ENCODE measurements at regions not wholly inside any gene's neighbourhood (a gene's known extent, or its start where the extent isn't known, plus 50 kb on each side); places are given as distances from the start of the nearest gene placed in this dataset.
A peak's percentile ranks its signal among the peaks of the same experiment; 100 is the strongest.

DNA sequence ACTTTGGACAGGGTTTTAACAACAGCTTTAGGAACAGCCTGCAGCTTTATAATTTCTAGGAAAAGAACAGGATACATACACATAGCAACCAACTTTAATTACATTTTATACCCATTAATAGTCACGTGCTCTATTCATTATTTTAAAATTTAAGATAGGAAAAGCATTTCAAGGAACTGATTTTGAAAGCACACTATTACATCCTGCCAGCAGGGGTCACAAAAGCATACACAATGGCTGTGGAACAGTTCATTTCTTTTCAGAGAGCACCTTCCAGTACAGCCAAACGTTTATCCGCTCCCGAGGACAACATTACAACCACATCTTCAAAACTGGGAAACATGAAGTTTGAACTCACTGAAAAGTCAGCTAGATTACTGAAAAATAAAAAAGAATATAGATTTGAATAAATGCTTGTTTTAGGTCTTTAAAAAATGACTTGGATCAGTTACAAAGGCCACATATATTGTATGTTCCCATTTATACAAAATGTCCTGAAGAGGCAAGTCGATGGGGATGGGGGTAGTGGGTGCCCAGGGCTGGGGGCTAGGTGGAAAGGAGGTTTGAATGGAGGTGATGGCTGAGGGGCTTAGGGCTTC is 104.6 kb upstream of the EXOC2 start:
- Mint-ChIP-seq H3K36me3 (no peaks in the 10 kb centered on the region), H3K9me3 (no peaks in the 10 kb centered on the region), H3K27ac (no peak overlapping the region), H3K4me3 (no peak overlapping the region), H3K27me3 (ENCODE audit: low read depth) (no peaks in the 10 kb centered on the region; the same call in 1 of the 2 replicates), H3K4me1 (peaks cover 23% of the 10 kb centered on the region)
- CTCF ChIA-PET = interaction anchor here (0.6 to 1.0 kb wide), 2 partner anchors 181 to 639 kb away, joined by 3 to 5 read pairs; no protein-coding TSS in a partner anchor
- DNase-seq (ENCODE audit: low spot score) (peak; percentile 40), ATAC-seq (peak; percentile 64)
- POLR2A ChIA-PET = no interaction called here
- TF ChIP-seq, protein P1, sequence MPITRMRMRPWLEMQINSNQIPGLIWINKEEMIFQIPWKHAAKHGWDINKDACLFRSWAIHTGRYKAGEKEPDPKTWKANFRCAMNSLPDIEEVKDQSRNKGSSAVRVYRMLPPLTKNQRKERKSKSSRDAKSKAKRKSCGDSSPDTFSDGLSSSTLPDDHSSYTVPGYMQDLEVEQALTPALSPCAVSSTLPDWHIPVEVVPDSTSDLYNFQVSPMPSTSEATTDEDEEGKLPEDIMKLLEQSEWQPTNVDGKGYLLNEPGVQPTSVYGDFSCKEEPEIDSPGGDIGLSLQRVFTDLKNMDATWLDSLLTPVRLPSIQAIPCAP (CRISPR knock-in tag; IDR thresholded peaks at IDR 0.05) = no peak
- TF ChIP-seq, protein P2, sequence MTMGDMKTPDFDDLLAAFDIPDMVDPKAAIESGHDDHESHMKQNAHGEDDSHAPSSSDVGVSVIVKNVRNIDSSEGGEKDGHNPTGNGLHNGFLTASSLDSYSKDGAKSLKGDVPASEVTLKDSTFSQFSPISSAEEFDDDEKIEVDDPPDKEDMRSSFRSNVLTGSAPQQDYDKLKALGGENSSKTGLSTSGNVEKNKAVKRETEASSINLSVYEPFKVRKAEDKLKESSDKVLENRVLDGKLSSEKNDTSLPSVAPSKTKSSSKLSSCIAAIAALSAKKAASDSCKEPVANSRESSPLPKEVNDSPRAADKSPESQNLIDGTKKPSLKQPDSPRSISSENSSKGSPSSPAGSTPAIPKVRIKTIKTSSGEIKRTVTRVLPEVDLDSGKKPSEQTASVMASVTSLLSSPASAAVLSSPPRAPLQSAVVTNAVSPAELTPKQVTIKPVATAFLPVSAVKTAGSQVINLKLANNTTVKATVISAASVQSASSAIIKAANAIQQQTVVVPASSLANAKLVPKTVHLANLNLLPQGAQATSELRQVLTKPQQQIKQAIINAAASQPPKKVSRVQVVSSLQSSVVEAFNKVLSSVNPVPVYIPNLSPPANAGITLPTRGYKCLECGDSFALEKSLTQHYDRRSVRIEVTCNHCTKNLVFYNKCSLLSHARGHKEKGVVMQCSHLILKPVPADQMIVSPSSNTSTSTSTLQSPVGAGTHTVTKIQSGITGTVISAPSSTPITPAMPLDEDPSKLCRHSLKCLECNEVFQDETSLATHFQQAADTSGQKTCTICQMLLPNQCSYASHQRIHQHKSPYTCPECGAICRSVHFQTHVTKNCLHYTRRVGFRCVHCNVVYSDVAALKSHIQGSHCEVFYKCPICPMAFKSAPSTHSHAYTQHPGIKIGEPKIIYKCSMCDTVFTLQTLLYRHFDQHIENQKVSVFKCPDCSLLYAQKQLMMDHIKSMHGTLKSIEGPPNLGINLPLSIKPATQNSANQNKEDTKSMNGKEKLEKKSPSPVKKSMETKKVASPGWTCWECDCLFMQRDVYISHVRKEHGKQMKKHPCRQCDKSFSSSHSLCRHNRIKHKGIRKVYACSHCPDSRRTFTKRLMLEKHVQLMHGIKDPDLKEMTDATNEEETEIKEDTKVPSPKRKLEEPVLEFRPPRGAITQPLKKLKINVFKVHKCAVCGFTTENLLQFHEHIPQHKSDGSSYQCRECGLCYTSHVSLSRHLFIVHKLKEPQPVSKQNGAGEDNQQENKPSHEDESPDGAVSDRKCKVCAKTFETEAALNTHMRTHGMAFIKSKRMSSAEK (CRISPR knock-in tag; IDR thresholded peaks at IDR 0.05; ENCODE audit: borderline replicate concordance) = no peak
- TF ChIP-seq, protein P3, sequence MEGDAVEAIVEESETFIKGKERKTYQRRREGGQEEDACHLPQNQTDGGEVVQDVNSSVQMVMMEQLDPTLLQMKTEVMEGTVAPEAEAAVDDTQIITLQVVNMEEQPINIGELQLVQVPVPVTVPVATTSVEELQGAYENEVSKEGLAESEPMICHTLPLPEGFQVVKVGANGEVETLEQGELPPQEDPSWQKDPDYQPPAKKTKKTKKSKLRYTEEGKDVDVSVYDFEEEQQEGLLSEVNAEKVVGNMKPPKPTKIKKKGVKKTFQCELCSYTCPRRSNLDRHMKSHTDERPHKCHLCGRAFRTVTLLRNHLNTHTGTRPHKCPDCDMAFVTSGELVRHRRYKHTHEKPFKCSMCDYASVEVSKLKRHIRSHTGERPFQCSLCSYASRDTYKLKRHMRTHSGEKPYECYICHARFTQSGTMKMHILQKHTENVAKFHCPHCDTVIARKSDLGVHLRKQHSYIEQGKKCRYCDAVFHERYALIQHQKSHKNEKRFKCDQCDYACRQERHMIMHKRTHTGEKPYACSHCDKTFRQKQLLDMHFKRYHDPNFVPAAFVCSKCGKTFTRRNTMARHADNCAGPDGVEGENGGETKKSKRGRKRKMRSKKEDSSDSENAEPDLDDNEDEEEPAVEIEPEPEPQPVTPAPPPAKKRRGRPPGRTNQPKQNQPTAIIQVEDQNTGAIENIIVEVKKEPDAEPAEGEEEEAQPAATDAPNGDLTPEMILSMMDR (IDR thresholded peaks at IDR 0.05) = peak; percentile 38
- TF ChIP-seq GABPB1 (CRISPR knock-in tag; IDR thresholded peaks at IDR 0.05) = no peak
- TF ChIP-seq, protein P4, sequence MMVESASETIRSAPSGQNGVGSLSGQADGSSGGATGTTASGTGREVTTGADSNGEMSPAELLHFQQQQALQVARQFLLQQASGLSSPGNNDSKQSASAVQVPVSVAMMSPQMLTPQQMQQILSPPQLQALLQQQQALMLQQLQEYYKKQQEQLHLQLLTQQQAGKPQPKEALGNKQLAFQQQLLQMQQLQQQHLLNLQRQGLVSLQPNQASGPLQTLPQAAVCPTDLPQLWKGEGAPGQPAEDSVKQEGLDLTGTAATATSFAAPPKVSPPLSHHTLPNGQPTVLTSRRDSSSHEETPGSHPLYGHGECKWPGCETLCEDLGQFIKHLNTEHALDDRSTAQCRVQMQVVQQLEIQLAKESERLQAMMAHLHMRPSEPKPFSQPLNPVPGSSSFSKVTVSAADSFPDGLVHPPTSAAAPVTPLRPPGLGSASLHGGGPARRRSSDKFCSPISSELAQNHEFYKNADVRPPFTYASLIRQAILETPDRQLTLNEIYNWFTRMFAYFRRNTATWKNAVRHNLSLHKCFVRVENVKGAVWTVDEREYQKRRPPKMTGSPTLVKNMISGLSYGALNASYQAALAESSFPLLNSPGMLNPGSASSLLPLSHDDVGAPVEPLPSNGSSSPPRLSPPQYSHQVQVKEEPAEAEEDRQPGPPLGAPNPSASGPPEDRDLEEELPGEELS (CRISPR knock-in tag; IDR thresholded peaks at IDR 0.05) = no peak

DNA sequence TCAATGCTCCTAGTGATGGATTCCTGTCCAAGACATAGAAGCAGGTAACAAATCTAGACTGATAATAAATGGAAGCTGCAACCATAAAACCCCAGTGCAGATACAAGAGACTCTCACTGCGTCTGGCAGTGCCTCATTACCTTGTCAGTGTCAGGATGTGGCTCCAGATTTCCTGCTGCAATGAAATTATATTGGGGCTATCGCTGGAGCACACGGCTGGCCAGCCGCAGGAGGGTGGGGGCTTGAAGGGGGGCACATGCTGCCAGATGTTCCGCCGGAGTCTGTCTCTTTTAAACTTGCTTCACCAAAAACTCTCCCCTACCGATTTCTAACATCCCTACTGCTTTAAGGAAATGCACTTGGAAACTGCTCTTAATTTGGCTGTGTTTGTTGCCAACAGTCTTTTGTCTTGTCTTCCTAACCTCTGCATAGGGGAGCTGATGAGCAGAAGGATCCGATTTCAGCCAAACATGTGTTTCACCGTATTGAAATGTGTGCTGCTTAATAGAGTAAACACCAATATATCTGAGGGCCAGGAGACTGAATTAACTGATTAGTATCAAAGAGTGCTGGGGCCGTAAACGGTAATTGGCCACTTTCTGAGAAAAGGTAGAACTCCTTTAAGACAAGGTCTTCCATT is 102.2 kb upstream of the EXOC2 start:
- no peak overlapping the region for H3K4me3 Mint-ChIP-seq
- POLR2A ChIA-PET = no interaction called here
- peaks cover 11% of the 10 kb centered on the region; the same call in 1 of the 2 replicates for H3K9me3 Mint-ChIP-seq
- H3K27me3 Mint-ChIP-seq (ENCODE audit: low read depth) = no peaks in the 10 kb centered on the region; the same call in 1 of the 2 replicates
- peaks cover 23% of the 10 kb centered on the region for H3K4me1 Mint-ChIP-seq
- no peak for DNase-seq (ENCODE audit: low spot score)
- H3K36me3 Mint-ChIP-seq = 0 out of 2 replicates have a peak, but pooled peaks cover 3% of the 10 kb centered on the region
- ATAC-seq = no peak
- no peak overlapping the region for H3K27ac Mint-ChIP-seq
- CTCF ChIA-PET = interaction anchor here (1.1 to 1.2 kb wide), 2 partner anchors 20 to 93 kb away, joined by 3 read pairs; no protein-coding TSS in a partner anchor
- TF ChIP-seq ZNF671 (CRISPR knock-in tag; IDR thresholded peaks at IDR 0.05) (no peak), PRRX2 (CRISPR knock-in tag; IDR thresholded peaks at IDR 0.05) (no peak), RORB (CRISPR knock-in tag; IDR thresholded peaks at IDR 0.05) (no peak), FOXP1 (CRISPR knock-in tag; IDR thresholded peaks at IDR 0.05; ENCODE audit: borderline replicate concordance) (no peak), ZNF232 (CRISPR knock-in tag; IDR thresholded peaks at IDR 0.05) (no peak)
- TF ChIP-seq, protein P4 (CRISPR knock-in tag; IDR thresholded peaks at IDR 0.05) = no peak
- TF ChIP-seq, protein P5, sequence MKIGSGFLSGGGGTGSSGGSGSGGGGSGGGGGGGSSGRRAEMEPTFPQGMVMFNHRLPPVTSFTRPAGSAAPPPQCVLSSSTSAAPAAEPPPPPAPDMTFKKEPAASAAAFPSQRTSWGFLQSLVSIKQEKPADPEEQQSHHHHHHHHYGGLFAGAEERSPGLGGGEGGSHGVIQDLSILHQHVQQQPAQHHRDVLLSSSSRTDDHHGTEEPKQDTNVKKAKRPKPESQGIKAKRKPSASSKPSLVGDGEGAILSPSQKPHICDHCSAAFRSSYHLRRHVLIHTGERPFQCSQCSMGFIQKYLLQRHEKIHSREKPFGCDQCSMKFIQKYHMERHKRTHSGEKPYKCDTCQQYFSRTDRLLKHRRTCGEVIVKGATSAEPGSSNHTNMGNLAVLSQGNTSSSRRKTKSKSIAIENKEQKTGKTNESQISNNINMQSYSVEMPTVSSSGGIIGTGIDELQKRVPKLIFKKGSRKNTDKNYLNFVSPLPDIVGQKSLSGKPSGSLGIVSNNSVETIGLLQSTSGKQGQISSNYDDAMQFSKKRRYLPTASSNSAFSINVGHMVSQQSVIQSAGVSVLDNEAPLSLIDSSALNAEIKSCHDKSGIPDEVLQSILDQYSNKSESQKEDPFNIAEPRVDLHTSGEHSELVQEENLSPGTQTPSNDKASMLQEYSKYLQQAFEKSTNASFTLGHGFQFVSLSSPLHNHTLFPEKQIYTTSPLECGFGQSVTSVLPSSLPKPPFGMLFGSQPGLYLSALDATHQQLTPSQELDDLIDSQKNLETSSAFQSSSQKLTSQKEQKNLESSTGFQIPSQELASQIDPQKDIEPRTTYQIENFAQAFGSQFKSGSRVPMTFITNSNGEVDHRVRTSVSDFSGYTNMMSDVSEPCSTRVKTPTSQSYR (CRISPR knock-in tag; IDR thresholded peaks at IDR 0.05) = no peak
- TF ChIP-seq, protein P6, sequence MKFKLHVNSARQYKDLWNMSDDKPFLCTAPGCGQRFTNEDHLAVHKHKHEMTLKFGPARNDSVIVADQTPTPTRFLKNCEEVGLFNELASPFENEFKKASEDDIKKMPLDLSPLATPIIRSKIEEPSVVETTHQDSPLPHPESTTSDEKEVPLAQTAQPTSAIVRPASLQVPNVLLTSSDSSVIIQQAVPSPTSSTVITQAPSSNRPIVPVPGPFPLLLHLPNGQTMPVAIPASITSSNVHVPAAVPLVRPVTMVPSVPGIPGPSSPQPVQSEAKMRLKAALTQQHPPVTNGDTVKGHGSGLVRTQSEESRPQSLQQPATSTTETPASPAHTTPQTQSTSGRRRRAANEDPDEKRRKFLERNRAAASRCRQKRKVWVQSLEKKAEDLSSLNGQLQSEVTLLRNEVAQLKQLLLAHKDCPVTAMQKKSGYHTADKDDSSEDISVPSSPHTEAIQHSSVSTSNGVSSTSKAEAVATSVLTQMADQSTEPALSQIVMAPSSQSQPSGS (CRISPR knock-in tag; IDR thresholded peaks at IDR 0.05; ENCODE audit: borderline replicate concordance, low read depth) = no peak
